Esophagus (tissue), 2 donors: ENCODE measurements at regions not wholly inside any gene's neighbourhood (a gene's known extent, or its start where the extent isn't known, plus 50 kb on each side); places are given as distances from the start of the nearest gene placed in this dataset.

Source experiments
- H3K27ac ChIP-seq, 2 donors: one replicate each; pipeline ENCODE4 v1.5.1; 2013; ENCODE audit warnings: low read depth in 2 of 2, mild to moderate bottlenecking in 2 of 2, inconsistent platforms in 1 of 2, low read length in 1 of 2, moderate library complexity in 1 of 2
- H3K27me3 ChIP-seq, 2 donors: one replicate each; pipeline ENCODE4 v1.6.1; 2013; ENCODE audit warnings: low read length in 2 of 2, control low read depth in 1 of 2, mild to moderate bottlenecking in 1 of 2; ENCODE audit not compliant: insufficient read depth in 2 of 2, control insufficient read depth in 1 of 2
- H3K36me3 ChIP-seq, 2 donors: one replicate each; pipeline ENCODE4 v1.6.1; 2013; ENCODE audit warnings: low read length in 1 of 2; ENCODE audit not compliant: control insufficient read depth in 2 of 2, insufficient read depth in 2 of 2
- H3K4me1 ChIP-seq, 2 donors: one replicate each; pipeline ENCODE4 v1.6.1; 2013; ENCODE audit warnings: low read length in 1 of 2; ENCODE audit not compliant: control insufficient read depth in 2 of 2, insufficient read depth in 2 of 2
- H3K4me3 ChIP-seq, 2 donors: one replicate each; pipeline ENCODE4 v1.5.1; 2013; ENCODE audit warnings: low read length in 2 of 2, mild to moderate bottlenecking in 2 of 2, low read depth in 1 of 2, moderate library complexity in 1 of 2
- H3K9me3 ChIP-seq, 2 donors: one replicate each; pipeline ENCODE4 v1.6.1; 2013; ENCODE audit warnings: mild to moderate bottlenecking in 2 of 2, low read depth in 1 of 2, low read length in 1 of 2, moderate library complexity in 1 of 2; ENCODE audit not compliant: control insufficient read depth in 2 of 2, insufficient read depth in 1 of 2
- WGBS, 2 donors: extraction: QIAGEN DNeasy Blood & Tissue Kit; methylation state at CpG; one replicate each; pipeline ENCODE4 v1.1.7; 2013; 5-methylcytosine and 5-hydroxymethylcytosine counted together
- donor health status: healthy with polysubstance abuse.
- donor health status: Bipolar disorder and iron deficiency.

DNA sequence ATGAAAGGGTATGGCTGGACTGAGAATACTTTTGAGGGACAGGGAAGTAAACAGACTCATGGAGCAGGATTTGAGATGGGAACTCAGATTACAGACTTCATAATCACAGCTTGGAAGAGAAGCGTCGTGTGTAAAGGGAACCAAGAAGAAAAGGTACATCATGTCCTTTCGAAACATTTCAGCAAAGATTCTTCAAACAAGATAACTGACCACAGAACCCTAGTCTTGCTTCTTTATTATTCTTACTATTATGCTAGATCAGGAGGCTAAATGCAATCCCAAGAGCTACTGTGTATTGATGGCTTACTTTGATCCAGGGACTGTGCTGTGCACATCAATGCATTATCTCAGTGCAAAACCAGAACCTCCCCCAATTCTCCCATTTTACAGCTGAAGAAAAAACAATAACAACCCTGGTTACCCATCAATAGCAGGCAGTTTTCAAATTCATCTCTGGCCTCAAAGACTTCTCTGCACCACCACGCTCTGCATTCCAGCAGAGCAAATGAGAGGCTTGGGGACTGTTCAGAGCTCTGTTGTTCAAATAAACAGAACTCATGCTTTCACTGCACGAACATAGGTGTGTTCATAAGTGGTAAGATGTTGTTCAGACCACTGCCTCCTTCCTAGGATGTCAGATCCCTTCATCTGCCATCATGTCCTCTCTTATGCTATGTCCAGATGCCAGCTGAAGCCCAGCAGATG lies 104.8 kb upstream of the NAV2 start:
- Histone ChIP-seq H3K27me3 (no peaks in the 10 kb centered on the region), H3K27ac (no peak overlapping the region), H3K9me3 (peaks cover 3 to 7% of the 10 kb centered on the region in 2 donors), H3K36me3 (no peaks in the 10 kb centered on the region), H3K4me3 (no peak overlapping the region), H3K4me1 (no peaks in the 10 kb centered on the region)
- 81 to 90% methylated on average over 5 of the region's 5 CpGs for WGBS, 2 donors

DNA sequence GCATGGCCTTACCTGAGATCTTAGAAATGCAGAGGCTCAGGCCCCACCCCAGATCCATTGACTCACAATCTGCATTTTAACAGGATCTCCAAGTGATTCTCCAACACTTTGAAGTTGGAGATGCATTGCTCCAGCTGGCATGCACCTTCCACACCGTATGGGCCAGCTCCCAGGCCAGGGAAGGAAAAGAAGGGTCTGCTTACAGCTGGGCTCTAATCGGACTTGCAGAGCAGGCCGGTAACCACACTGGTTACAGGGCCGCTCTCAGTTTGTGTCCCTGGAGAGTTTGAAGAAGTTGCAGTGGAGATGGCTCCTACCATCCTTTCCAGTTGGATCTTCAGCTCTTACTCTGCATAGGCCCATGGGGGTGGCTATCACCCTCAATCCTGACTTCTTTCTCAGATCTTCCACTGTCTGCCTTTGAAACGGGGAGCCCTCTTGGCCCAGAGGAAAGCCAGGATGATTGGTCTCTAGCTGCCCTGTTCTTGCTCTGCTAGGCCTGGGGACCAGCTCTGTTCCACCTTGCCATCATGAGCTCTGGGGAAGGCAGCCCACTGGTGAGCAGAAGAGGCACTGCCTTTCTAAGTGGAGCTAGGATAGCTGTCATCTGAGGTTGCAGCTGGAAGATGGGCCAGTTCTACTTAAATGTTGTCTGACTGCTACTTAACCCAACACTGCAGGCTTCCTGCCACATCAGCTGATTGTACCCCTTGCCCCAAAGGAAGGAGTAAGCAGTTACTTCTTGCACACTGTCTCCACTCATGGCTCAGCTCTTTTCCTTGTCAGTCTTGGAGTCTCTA lies 105.6 kb upstream of the NAV2 start:
- no peaks in the 10 kb centered on the region for H3K27me3 ChIP-seq

DNA sequence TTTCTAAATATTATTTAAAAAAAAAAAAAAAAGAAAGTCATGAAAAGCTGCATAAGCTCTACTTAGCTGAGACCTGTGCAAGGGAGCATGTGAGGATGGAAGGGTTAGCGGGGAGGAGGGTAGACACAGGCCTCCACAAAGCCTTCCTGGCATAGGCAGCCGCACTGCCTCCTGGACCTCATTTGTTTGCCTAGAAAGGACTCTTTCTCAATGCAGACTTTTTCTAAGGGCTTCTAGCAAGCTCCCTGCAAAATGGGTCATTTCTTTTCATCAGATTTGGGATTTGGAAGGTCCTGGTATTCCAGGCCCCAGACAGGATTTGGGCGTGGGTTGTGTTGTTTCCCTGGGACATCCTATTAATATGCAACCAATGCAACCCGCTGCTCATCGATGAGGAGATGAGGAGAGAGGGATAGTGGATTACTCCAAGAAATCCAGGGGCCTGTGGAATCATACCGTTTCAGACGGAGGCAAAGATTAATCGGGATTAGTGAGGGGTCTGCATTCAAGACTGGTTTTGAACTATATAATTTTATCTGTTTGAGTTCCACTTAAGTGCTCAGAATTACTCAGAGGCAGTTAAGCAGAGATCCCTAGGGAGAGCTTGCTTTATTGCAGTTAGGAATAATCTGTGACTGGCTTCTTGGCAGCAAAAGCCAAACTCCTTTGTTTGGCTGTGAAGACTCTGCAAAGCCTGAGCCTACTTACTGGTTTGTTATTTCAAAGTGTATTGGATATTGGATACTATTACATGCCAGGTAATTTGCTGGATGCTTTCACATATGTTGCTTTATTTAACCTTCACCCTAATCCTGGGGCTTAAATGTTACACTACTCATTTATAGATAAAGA lies 106.9 kb upstream of the NAV2 start:
- Histone ChIP-seq H3K9me3 (no peaks in the 10 kb centered on the region), H3K27me3 (no peaks in the 10 kb centered on the region), H3K36me3 (no peaks in the 10 kb centered on the region), H3K4me1 (no peaks in the 10 kb centered on the region), H3K4me3 (no peak overlapping the region), H3K27ac (no peak overlapping the region)
- WGBS, 2 donors: 82 to 85% methylated on average over 8 of the region's 8 CpGs

More for the DNA sequence above, 105.6 kb upstream of the NAV2 start:
- Histone ChIP-seq H3K4me3 (no peak overlapping the region), H3K36me3 (no peaks in the 10 kb centered on the region), H3K27ac (no peak overlapping the region), H3K4me1 (no peaks in the 10 kb centered on the region), H3K9me3 (peaks cover 3 to 6% of the 10 kb centered on the region in 2 donors)
- 88 to 89% methylated on average over 5 of the region's 5 CpGs for WGBS, 2 donors

DNA sequence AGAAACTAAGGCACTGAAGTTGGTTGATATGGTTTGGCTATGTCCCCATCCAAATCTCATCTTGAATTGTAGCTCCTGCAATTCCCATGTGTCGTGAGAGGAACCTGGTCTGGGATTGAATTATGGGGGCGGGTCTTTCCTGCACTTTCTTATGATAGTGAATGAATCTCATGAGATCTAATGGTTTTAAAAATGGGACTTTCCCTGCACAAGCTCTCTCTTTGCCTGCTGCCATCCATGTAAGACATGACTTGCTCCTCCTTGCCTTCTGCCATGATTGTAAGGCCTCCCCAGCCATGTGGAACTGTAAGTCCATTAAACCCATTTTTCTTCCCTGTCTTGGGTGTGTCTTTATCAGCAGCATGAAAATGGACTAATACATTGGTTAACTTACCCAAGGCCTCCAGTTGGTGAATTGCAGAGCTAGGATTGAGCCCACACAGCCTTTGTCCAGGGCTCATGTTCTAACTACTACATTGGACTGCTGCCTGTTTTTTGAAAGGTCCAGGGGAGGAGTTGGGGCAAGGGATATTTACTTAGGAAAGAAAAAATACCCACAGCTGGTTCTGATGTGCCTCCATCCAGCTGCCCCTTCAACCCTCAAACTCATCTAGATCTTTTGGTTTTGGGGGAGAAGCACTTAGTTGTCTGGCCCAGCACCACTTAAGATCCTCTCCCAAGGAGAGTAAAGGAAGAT lies 107.8 kb upstream of the NAV2 start:
- Histone ChIP-seq H3K4me3 (no peak overlapping the region), H3K9me3 (no peaks in the 10 kb centered on the region), H3K4me1 (no peaks in the 10 kb centered on the region), H3K36me3 (no peaks in the 10 kb centered on the region), H3K27ac (no peak overlapping the region), H3K27me3 (no peaks in the 10 kb centered on the region)
- WGBS, 2 donors: 93 to 100% methylated on average over 2 of the region's 2 CpGs

DNA sequence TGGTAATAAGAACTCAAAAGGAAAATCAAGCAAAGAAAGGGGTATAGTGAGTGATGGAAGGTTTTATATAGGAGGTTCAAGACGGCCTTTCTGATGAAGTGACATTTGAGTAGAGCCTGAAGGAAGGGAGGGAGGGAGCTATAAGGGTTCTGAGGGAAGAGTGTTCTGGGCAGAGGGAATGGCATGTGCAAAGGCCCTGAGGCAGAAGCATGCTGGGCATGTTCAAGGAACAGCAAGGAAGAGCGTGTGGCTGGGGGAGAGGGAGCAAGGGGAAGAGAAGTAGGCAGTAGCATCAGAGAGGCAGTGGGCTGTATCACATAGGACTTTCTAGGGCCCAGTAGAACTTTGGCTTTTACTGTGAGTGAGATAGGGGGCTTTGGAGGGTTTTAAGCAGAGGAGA lies 108.9 kb upstream of the NAV2 start:
- Histone ChIP-seq H3K4me3 (no peak overlapping the region), H3K9me3 (no peaks in the 10 kb centered on the region), H3K4me1 (no peaks in the 10 kb centered on the region), H3K27me3 (no peaks in the 10 kb centered on the region), H3K36me3 (no peaks in the 10 kb centered on the region), H3K27ac (no peak overlapping the region)
- WGBS, 2 donors: 94% methylated on average over 2 of the region's 2 CpGs

DNA sequence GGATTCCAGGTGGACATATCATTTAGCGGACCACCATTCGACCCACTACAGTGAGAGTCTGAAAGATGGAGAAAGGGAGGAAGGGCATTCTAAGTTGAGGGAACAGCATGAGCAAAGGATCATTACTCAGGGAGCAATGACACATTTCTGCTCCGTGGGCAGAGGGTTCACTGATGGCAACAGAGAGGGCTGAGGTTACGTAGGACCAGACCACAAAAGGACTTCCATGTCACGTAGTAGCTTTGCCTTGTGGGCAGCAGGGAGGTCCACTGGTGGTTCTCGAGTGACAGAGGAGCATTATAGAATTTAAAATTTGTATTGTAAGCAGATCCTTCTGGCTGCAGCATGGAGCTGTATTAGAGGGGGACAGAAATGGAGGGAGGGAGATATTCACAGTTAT lies 109.7 kb upstream of the NAV2 start:
- H3K9me3 ChIP-seq: no peaks in the 10 kb centered on the region
- H3K27me3 ChIP-seq: no peaks in the 10 kb centered on the region
- no peaks in the 10 kb centered on the region for H3K36me3 ChIP-seq
- no peaks in the 10 kb centered on the region for H3K4me1 ChIP-seq
- 84 to 87% methylated on average over 6 of the region's 6 CpGs for WGBS, 2 donors
- no peak overlapping the region for H3K27ac ChIP-seq
- H3K4me3 ChIP-seq: no peak overlapping the region

DNA sequence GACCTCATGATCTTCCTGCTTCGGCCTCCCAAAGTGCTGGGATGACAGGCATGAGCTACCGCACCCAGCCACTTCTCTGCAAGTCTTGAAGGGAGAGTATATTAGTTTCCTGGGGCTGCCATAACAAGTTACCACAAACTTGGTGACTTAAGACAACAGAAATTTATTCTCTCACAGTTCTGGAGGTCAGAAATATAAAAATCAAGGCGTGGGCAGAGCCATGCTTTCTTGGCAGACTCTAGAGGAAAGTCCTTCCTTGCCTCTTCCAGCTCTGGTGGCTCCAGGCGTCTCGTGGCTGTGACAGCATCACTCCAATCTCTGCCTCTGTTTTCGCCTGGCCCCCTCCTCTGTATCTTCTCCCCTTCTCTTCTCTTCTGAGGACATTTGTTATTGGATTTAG lies 110.2 kb upstream of the NAV2 start:
- Histone ChIP-seq H3K27me3 (no peaks in the 10 kb centered on the region), H3K4me1 (no peaks in the 10 kb centered on the region), H3K9me3 (no peaks in the 10 kb centered on the region), H3K27ac (no peak overlapping the region), H3K4me3 (no peak overlapping the region), H3K36me3 (no peaks in the 10 kb centered on the region)
- 74 to 81% methylated on average over 6 of the region's 6 CpGs for WGBS, 2 donors

DNA sequence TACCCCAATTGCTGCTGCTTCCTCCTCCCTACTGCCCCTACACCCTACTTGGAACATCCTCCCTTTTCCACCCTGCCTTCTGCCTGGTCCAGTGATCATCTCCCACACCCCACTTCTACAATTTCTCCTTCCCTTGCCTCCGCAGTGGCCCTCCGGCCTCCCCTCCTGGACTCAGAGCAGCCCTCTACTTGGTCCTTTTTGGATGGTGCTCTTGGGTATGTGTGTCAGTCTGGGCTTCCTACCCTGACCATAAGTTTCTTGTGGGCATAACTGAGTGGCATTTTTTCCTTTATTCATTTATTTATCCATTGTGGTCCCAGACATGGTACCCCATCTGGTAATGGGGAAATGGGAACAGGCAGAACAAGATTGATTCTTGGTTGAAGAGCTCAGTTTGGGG lies 111.4 kb upstream of the NAV2 start:
- Histone ChIP-seq H3K27me3 (no peaks in the 10 kb centered on the region), H3K4me1 (no peaks in the 10 kb centered on the region), H3K36me3 (no peaks in the 10 kb centered on the region), H3K4me3 (no peak overlapping the region), H3K27ac (no peak overlapping the region), H3K9me3 (no peaks in the 10 kb centered on the region)
- 91 to 97% methylated on average over 2 of the region's 2 CpGs for WGBS, 2 donors

DNA sequence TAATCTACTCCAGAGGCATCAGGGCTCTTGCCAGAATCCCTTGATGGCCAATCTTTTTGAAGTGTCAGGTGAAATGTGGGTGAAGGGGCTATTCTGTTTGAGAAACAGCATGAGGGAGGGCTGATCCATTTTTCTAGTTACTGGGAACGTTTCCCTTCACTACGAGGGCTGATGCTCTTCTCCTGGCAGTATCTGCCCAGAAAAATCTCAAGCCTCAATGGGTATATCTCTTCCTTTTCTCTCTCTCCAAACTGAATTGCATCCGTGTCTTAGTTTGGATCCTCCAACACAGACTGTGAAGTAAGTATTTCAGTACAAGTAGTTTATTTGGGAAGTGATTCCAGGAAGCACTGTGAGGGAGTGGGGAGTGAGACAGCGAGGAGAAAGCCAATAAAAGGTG lies 113.0 kb upstream of the NAV2 start:
- H3K4me3 ChIP-seq: no peak overlapping the region
- no peak overlapping the region for H3K27ac ChIP-seq
- H3K9me3 ChIP-seq: no peaks in the 10 kb centered on the region
- H3K36me3 ChIP-seq: no peaks in the 10 kb centered on the region
- WGBS, 2 donors: 47 to 55% methylated on average over 4 of the region's 4 CpGs
- H3K4me1 ChIP-seq: no peaks in the 10 kb centered on the region
- H3K27me3 ChIP-seq: no peaks in the 10 kb centered on the region
